ENCODE measurements at regions not wholly inside any gene's neighbourhood (a gene's known extent, or its start where the extent isn't known, plus 50 kb on each side); places are given as distances from the start of the nearest gene placed in this dataset.

- no peak for TF ChIP-seq CHD7 (IDR thresholded peaks at IDR 0.05; ENCODE audit: insufficient replicate concordance, low read length)
- no peak for TF ChIP-seq BCL11A (IDR thresholded peaks at IDR 0.05; ENCODE audit: low read depth in 2 of 2, low read length in 2 of 2)
- no peak for TF ChIP-seq EGR1 (IDR thresholded peaks at IDR 0.05; ENCODE audit: borderline replicate concordance, low read depth, low read length)
- TF ChIP-seq E2F6 (IDR thresholded peaks at IDR 0.05), result no peak
- no peak for TF ChIP-seq CEBPB (IDR thresholded peaks at IDR 0.05; ENCODE audit: low read depth, low read length)
- TF ChIP-seq BRCA1 (IDR thresholded peaks at IDR 0.05; ENCODE audit: low read depth, low read length), result no peak
- no peak for TF ChIP-seq MAFK (IDR thresholded peaks at IDR 0.05; ENCODE audit: low read depth, low read length)
- TF ChIP-seq POLR2AphosphoS5 (IDR thresholded peaks at IDR 0.05; ENCODE audit: low read depth, low read length), result no peak
- TF ChIP-seq JUND (IDR thresholded peaks at IDR 0.05; ENCODE audit: low read length), result no peak
- TF ChIP-seq MAX (IDR thresholded peaks at IDR 0.05), result no peak
- no peak for TF ChIP-seq RXRA (IDR thresholded peaks at IDR 0.05; ENCODE audit: insufficient read depth, low read depth, low read length)
- no peak for TF ChIP-seq TBP (IDR thresholded peaks at IDR 0.05; ENCODE audit: low read depth, low read length)
Observed at GRCh38 chr5:12016159-12016746, 112.0 kb upstream of the CTNND2 start (continued).

Measured in H1 (cell line).